Adrenal gland (tissue), 5 donors: ENCODE measurements at regions not wholly inside any gene's neighbourhood (a gene's known extent, or its start where the extent isn't known, plus 50 kb on each side); places are given as distances from the start of the nearest gene placed in this dataset.

Experiments
- CTCF ChIP-seq, 6 experiments: fragments of 450-650 bp in 4 of 6; fragments of 200-600 bp in 2 of 6; sonication (generic) in 1 of 6; IDR thresholded peaks; 1 replicate in 5 of 6; 2 replicates in 1 of 6; pipeline versions ENCODE4 v1.5.1 to v1.8.0; 2016 to 2021; ENCODE audit warnings: antibody characterized with exemption in 6 of 6, mild to moderate bottlenecking in 2 of 6, moderate library complexity in 1 of 6
- POLR2A ChIP-seq, 2 donors: fragments of 450-650 bp; IDR thresholded peaks; one replicate each; pipeline ENCODE4 v1.6.1; 2017; ENCODE audit warnings: antibody characterized with exemption in 2 of 2, mild to moderate bottlenecking in 2 of 2, moderate library complexity in 1 of 2
- donor health status: DM: no; HTN: no; CAD: no.

- TF ChIP-seq CTCF (IDR thresholded peaks at IDR 0.05), result no peak
- TF ChIP-seq POLR2A (IDR thresholded peaks at IDR 0.05), result no peak
Observed at GRCh38 chrX:65587616-65588526, 53.3 kb upstream of the LAS1L start.
